ENCODE measurements at regions not wholly inside any gene's neighbourhood (a gene's known extent, or its start where the extent isn't known, plus 50 kb on each side); places are given as distances from the start of the nearest gene placed in this dataset.

- TF ChIP-seq, protein P1, sequence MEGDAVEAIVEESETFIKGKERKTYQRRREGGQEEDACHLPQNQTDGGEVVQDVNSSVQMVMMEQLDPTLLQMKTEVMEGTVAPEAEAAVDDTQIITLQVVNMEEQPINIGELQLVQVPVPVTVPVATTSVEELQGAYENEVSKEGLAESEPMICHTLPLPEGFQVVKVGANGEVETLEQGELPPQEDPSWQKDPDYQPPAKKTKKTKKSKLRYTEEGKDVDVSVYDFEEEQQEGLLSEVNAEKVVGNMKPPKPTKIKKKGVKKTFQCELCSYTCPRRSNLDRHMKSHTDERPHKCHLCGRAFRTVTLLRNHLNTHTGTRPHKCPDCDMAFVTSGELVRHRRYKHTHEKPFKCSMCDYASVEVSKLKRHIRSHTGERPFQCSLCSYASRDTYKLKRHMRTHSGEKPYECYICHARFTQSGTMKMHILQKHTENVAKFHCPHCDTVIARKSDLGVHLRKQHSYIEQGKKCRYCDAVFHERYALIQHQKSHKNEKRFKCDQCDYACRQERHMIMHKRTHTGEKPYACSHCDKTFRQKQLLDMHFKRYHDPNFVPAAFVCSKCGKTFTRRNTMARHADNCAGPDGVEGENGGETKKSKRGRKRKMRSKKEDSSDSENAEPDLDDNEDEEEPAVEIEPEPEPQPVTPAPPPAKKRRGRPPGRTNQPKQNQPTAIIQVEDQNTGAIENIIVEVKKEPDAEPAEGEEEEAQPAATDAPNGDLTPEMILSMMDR (IDR thresholded peaks at IDR 0.05) = no peak
- TF ChIP-seq POLR2A (IDR thresholded peaks at IDR 0.05) (no peak), POLR2AphosphoS5 (IDR thresholded peaks at IDR 0.05) (no peak), EP300 (IDR thresholded peaks at IDR 0.05) (no peak)
Measured at GRCh38 chr7:113608782-113609181, 310.0 kb downstream of the PPP1R3A start.
